ENCODE measurements at regions not wholly inside any gene's neighbourhood (a gene's known extent, or its start where the extent isn't known, plus 50 kb on each side); places are given as distances from the start of the nearest gene placed in this dataset.
A peak's percentile ranks its signal among the peaks of the same experiment; 100 is the strongest.
"Not testable (repeated sequence)": the region's sequence is repeated elsewhere in the genome, so short reads cannot be mapped to it uniquely, and the experiment has no call there.

GRCh38 chr10:120111628-120112027, 219.1 kb downstream of the SEC23IP start:
- no peak for DNase-seq (ENCODE audit: low read depth)

DNA sequence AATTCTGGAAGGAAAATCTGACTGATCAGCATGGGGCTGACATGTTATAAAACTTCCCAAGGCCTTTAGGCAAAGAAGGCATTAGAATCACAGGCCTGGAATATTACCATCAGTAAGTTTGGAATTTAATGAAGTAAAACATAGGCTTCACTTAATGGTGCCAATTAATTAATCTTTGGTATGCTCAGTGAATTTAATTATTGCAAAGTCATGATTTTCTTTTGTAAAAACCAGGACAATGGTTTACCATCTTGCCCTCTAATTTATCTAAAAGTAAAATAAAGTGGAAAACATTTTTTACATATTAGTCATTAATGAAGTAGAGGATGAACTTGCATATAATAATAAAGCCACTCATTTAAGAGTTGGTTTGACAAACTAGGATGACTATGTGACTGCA, 220.3 kb downstream of the SEC23IP start:
- no peak for DNase-seq (ENCODE audit: low read depth)

DNA sequence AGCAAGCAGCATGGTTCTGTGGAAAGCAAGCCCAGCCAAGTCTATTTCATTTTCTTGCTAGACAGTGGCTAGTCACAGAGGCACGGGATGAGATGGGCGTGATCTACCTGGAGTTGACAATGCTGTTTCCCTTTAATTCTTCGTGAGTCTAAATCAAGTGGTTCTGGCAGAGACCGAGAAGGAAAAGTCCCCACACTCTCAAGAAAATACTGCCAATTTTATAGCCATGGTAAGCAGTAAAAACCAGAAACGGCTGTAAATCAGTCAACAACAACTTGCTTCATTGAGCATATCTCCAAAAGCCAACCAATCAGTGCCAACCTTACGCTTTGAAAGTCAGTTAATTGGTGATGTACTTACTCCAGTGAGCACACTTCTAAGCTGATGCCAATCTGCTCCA, 223.4 kb downstream of the SEC23IP start:
- no peak for DNase-seq (ENCODE audit: low read depth)

GRCh38 chr10:120121768-120122167, 229.2 kb downstream of the SEC23IP start:
- DNase-seq (ENCODE audit: low read depth), result no peak

GRCh38 chr10:120131183-120131582, 238.7 kb downstream of the SEC23IP start:
- peak; percentile 22 for DNase-seq (ENCODE audit: low read depth)

DNA sequence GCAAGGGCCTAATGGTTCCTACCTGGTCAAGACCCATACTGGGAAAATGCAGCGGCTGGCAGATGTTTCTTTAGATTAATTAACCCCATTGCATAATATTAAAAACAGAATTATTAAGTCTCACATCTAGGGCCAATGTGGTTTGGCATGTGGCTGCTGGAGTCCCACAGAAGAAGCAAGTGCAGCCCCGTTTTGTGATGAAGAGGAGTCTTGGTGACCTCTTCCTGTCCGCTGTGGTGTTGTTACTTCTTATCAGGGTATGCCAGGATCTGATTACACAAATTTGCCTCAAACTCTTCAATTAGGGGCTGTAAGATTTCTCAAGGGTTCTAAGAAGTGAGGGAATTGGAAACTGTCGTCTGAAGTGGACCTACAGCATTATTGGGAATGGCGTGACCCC, 240.3 kb downstream of the SEC23IP start:
- DNase-seq (ENCODE audit: low read depth), result no peak

- no peak for DNase-seq (ENCODE audit: low read depth)
Measured at GRCh38 chr10:120138689-120139088, 246.2 kb downstream of the SEC23IP start.

DNA sequence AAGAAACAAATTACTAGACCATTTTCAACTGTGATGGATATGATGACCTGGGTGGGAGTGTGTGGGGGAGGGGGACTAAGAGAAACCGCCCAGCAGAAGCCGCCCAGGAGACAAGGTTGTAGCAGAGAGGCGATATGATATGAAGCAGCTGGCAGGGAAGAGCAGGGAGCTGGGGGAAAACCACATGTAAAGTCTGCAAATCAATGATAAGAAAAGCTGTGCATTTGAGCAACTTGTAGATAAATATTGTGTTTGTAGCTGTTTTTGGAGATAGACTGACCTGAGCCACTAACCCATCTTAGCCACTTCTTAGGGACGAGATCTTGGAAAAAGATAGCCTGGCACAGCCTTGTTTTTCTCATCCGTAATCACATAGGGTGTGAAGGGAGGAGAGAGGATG, 252.6 kb downstream of the SEC23IP start:
- no peak for DNase-seq (ENCODE audit: low read depth)

- DNase-seq (ENCODE audit: low read depth), result no peak
Measured at GRCh38 chr10:120156614-120157274, 264.2 kb downstream of the SEC23IP start.

GRCh38 chr10:120161111-120161510, 268.6 kb downstream of the SEC23IP start:
- no peak for DNase-seq (ENCODE audit: low read depth)

DNA sequence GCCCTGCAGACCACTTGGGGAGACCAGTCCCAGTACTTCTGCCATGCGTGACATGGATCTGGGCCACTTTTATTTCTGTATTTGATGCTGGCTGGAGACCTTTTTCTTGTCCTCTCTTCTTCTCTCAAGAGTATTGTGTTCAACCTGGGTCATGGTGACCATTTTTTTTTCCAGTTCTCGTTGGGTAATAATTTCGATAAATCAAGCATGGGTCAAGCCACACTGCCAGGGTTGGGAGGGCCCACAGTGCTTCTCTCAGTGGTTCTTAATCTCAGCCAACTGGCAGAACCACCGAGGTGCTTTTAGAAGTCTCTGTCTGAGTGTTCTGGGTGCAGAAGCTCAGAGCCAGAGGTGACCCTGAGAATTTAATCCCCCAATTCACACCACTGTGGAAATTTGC, 269.9 kb downstream of the SEC23IP start:
- no peak for DNase-seq (ENCODE audit: low read depth)

DNA sequence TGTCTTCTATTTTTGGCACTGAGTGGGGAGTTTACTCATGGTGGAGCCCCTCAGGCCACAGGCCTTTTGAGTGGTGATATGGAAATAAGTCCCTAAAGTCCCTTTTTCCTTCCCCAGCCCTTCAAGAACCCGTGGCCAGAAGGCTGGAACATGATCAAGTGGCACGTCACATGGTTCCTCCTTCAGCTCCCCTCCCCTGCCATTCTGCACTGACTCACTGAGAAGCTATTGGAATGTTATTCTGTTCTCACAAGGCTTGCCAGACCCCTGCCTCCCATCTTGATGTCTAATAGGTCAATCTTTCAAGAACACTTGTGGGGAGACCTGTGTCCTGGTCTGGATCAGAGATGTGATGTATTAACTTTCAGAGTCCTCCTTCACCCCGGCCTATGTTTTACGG, 279.8 kb downstream of the SEC23IP start:
- peak; percentile 8 for DNase-seq (ENCODE audit: low read depth)

GRCh38 chr10:120174491-120174890, 282.0 kb downstream of the SEC23IP start:
- DNase-seq (ENCODE audit: low read depth), result no peak

GRCh38 chr10:120177330-120177729, 279.7 kb upstream of the PLPP4 start:
- DNase-seq (ENCODE audit: low read depth), result no peak

GRCh38 chr10:120180160-120180559, 276.9 kb upstream of the PLPP4 start:
- DNase-seq (ENCODE audit: low read depth), result no peak

DNA sequence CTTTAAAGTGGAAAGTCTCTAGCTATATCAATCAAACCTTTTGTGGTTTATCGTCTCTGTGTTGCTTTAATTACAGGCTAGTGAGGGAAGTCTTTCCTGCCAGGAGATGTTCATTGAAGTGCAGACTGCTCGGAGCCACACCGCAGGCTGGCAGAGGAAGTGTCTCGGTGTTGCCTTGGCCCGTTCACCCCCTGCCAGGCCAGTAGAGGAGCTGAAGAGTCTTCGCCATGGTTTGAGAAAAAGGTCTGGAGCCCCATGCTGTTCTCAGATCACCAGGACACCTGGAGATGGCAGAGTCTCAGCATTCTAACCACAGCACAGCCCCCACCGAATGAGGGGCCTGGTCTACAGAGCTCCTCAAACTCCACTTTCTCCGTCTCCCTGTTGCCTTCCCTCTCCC, 275.9 kb upstream of the PLPP4 start:
- no peak for DNase-seq (ENCODE audit: low read depth)

- no peak for DNase-seq (ENCODE audit: low read depth)
Measured at GRCh38 chr10:120182431-120182830, 274.6 kb upstream of the PLPP4 start.

DNA sequence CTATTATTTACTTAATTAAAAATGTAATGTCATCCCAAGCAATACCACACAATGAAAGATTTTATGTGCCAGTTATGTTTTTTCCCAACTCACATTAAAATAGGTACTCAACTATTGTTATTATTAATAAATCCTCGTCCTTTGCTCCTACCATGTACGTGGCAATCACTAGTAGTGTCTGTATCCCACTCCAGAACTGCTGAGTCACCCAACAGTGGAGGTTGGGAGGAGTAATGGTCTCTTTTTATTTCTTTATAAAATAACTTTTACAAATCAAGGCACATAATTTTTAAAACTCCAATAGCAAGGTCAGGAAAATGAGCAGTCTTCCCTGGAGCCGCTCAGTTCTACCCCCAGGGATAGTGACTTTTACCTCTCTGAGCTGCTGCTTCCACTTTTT, 273.5 kb upstream of the PLPP4 start:
- DNase-seq (ENCODE audit: low read depth), result no peak

DNA sequence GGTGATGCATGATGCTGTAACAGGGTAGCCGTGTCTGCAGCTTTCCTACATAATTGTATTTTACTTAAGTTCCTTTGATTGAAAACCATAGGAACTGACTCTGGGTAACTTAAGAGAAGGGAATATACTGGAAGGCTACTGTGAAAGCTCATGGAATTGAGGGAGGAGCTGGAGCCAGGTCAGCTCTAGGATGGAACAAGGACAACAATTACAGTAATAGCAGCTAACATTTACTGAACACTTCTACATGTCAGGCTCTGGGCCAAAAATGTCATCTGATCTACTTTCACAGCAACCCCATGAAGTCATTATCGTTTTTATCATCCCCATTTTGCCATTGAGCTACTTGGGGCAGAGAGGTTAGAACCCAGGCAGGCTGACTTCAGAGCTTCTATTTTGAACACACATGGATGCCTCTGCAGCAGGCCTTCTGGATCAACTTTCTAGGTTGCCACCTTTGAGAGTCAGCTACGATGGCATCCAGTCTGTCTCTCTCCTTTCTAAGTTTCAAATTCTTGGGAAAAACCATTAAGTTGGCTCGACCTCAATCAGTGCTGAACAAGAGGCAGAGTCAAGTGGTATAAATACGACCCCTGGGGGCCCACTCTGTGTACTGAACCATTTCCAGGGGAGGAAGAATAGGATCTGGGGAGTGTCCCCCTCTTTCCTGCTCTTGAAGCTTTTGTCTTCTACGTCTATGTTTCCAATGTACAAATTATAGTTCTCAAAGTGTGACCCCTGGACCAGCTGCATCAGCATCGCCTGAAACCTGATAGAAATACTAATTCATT, 272.3 kb upstream of the PLPP4 start:
- DNase-seq (ENCODE audit: low read depth), result no peak

DNA sequence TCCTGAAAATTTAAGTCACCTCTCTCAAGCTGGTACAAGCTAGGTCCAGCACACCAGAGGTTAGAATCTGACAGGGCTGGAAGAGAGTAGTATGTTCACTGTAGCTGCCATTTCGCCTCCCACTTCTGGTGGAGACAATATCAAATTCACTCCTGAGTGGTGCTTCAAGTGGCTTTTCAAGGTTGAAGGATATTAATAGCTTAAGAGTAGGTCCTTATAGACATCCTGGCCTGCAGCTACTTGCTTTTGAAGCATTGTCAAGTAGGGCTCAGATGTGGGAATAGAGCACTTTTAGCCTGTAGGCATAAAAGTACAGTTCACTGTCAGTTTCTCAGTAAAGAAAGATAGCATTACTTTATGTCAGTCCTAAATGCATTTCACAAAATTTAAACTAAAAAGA, 270.5 kb upstream of the PLPP4 start:
- DNase-seq (ENCODE audit: low read depth), result no peak

DNA sequence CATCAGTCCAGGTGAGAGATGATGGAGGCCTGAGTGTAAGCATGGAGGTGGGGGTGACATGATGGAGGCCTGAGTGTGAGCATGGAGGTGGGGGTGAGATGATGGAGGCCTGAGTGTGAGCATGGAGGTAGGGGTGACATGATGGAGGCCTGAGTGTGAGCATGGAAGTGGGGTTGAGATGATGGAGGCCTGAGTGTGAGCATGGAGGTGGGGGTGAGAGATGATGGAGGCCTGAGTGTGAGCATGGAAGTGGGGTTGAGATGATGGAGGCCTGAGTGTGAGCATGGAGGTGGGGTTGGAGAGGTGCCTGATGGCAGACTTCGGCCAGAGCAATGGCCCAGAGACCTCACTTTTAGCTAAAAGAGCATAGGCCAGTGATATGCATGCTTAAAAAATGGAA, 269.9 kb upstream of the PLPP4 start:
- not testable (repeated sequence) for DNase-seq (ENCODE audit: low read depth)

- DNase-seq (ENCODE audit: low read depth), result no peak
Measured at GRCh38 chr10:120188950-120189349, 268.1 kb upstream of the PLPP4 start.

- no peak for DNase-seq (ENCODE audit: low read depth)
Measured at GRCh38 chr10:120195984-120196712, 260.9 kb upstream of the PLPP4 start.

Measured in ELR (cell line).